ENCODE measurements at regions not wholly inside any gene's neighbourhood (a gene's known extent, or its start where the extent isn't known, plus 50 kb on each side); places are given as distances from the start of the nearest gene placed in this dataset.
"Not testable (repeated sequence)": the region's sequence is repeated elsewhere in the genome, so short reads cannot be mapped to it uniquely, and the experiment has no call there.

- DNase-seq, result not testable (repeated sequence)
Measured at GRCh38 chr5:102047073-102047472, 249.0 kb downstream of the SLCO4C1 start.

- no peak for DNase-seq
Measured at GRCh38 chr5:102040326-102040725, 255.8 kb downstream of the SLCO4C1 start.

GRCh38 chr5:102036927-102037326, 259.2 kb downstream of the SLCO4C1 start:
- DNase-seq, result no peak

- no peak for DNase-seq
Measured at GRCh38 chr5:102031711-102032110, 264.4 kb downstream of the SLCO4C1 start.

- DNase-seq, result no peak
Measured at GRCh38 chr5:102018690-102019089, 277.4 kb downstream of the SLCO4C1 start.

GRCh38 chr5:102018279-102018678, 277.8 kb downstream of the SLCO4C1 start:
- DNase-seq, result no peak

- no peak for DNase-seq
Measured at GRCh38 chr5:102014371-102014770, 281.7 kb downstream of the SLCO4C1 start.

- DNase-seq, result no peak
Measured at GRCh38 chr5:102010644-102011043, 285.4 kb downstream of the SLCO4C1 start.

- no peak for DNase-seq
Measured at GRCh38 chr5:101997235-101997634, 298.8 kb downstream of the SLCO4C1 start.

GRCh38 chr5:101995585-101995984, 300.5 kb downstream of the SLCO4C1 start:
- DNase-seq, result no peak

- DNase-seq, result no peak
Measured at GRCh38 chr5:101991486-101991885, 304.6 kb downstream of the SLCO4C1 start.

- no peak for DNase-seq
Measured at GRCh38 chr5:101989659-101990058, 306.4 kb downstream of the SLCO4C1 start.

- DNase-seq, result peak; percentile 74 to 81
Measured at GRCh38 chr5:101977729-101978345, 318.2 kb downstream of the SLCO4C1 start.

- no peak for DNase-seq
Measured at GRCh38 chr5:101976933-101977332, 319.2 kb downstream of the SLCO4C1 start.

- no peak for DNase-seq
Measured at GRCh38 chr5:101969742-101970141, 326.3 kb downstream of the SLCO4C1 start.

GRCh38 chr5:101966476-101966875, 329.6 kb downstream of the SLCO4C1 start:
- no peak for DNase-seq

GRCh38 chr5:101955891-101956290, 340.2 kb downstream of the SLCO4C1 start:
- peak; percentile 9 to 10 for DNase-seq

GRCh38 chr5:101950019-101950418, 346.1 kb downstream of the SLCO4C1 start:
- no peak for DNase-seq

GRCh38 chr5:101948615-101949014, 347.5 kb downstream of the SLCO4C1 start:
- no peak for DNase-seq

- DNase-seq, result peak; percentile 81 to 93
Measured at GRCh38 chr5:101943784-101944183, 352.3 kb downstream of the SLCO4C1 start.

- peak; percentile 68 to 81 for DNase-seq
Measured at GRCh38 chr5:101942321-101942882, 353.7 kb downstream of the SLCO4C1 start.

- no peak for DNase-seq
Measured at GRCh38 chr5:101937041-101937440, 359.0 kb downstream of the SLCO4C1 start.

GRCh38 chr5:101935086-101935485, 361.0 kb downstream of the SLCO4C1 start:
- no peak for DNase-seq

- no peak for DNase-seq
Measured at GRCh38 chr5:101932599-101932998, 363.5 kb downstream of the SLCO4C1 start.

GRCh38 chr5:101929628-101930027, 366.5 kb downstream of the SLCO4C1 start:
- DNase-seq, result no peak

Measured in Kasumi-1 (cell line).